Astrocyte (in vitro differentiated cells and primary cell): ENCODE measurements at regions not wholly inside any gene's neighbourhood (a gene's known extent, or its start where the extent isn't known, plus 50 kb on each side); places are given as distances from the start of the nearest gene placed in this dataset.

Source experiments
- EZH2 ChIP-seq: IDR thresholded peaks from 2 replicates; pipeline ENCODE4 v1.6.1; 2012; ENCODE audit warnings: mild to moderate bottlenecking, low read length, inconsistent platforms; ENCODE audit not compliant: insufficient read depth
- TF ChIP-seq, protein P1 (sequence below): IDR thresholded peaks from 2 replicates; pipeline ENCODE4 v1.5.1; 2011; ENCODE audit warnings: low read depth, mild to moderate bottlenecking, inconsistent platforms, low read length, moderate library complexity; ENCODE audit not compliant: insufficient read depth

DNA sequence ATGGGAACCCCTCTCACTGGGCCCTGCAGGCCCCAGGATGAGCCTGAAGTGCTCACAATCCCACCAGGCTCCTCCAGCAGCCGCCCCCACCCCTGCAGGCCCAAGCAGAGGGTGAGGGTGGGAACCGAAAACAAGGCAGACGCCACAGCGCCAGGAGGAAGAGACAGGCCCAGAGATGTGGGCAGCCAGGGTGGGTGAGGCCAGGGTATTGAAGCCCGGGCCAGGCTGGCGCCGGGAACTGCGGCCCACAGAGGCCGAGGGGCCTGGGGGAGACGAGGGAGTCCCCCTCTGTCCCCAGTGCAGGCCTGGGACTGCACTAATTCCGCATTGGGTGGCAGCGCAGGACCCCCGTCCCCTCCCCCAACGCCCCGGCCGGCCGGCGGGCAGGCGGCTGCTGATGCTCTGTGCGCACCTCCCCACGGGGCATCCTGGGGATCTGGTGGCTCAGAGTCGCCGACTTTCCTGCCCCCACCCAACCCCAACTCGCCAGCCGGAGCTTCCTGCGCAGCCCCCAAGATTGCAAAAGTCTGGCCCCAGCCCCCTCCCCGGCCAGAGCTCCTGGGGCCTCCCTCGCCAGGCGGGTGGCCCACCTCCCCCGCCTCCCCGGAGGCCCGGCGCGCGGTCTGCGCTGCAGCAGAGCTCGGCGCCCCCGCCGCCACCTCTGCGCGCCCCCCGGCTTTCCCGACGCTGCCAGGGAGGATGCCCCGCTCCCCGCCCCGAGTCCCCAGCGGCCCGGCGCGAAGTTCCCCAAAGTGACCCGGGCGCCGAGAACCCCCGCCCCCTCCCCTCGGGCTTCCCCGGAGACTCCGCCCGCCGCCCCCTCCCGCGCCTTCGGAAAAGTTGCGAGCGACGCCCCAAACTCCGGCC lies 107.8 kb downstream of the ENGASE start:
- TF ChIP-seq, protein P1, sequence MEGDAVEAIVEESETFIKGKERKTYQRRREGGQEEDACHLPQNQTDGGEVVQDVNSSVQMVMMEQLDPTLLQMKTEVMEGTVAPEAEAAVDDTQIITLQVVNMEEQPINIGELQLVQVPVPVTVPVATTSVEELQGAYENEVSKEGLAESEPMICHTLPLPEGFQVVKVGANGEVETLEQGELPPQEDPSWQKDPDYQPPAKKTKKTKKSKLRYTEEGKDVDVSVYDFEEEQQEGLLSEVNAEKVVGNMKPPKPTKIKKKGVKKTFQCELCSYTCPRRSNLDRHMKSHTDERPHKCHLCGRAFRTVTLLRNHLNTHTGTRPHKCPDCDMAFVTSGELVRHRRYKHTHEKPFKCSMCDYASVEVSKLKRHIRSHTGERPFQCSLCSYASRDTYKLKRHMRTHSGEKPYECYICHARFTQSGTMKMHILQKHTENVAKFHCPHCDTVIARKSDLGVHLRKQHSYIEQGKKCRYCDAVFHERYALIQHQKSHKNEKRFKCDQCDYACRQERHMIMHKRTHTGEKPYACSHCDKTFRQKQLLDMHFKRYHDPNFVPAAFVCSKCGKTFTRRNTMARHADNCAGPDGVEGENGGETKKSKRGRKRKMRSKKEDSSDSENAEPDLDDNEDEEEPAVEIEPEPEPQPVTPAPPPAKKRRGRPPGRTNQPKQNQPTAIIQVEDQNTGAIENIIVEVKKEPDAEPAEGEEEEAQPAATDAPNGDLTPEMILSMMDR: no peak
- no peak for TF ChIP-seq EZH2
